ENCODE measurements at regions not wholly inside any gene's neighbourhood (a gene's known extent, or its start where the extent isn't known, plus 50 kb on each side); places are given as distances from the start of the nearest gene placed in this dataset.

DNA sequence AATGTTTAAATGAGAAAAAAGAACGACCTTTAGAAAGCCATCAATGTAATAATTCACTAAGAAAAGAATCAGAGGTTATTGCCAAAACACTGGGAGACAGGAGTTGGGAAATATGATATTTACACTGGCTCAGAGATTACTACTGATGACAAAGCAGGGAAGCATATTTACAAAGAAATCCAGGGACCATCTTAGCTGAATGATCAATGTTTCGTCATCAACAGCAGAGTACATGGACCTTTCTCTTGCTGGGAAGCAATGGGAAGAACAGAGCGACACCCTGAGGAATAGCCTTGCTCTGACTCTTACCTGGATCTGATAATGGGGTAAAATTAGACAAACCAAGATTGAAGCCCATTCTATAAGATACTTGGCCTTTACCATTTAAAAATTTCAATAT, 1293.5 kb downstream of the XPNPEP1 start:
- TF ChIP-seq, protein P1, sequence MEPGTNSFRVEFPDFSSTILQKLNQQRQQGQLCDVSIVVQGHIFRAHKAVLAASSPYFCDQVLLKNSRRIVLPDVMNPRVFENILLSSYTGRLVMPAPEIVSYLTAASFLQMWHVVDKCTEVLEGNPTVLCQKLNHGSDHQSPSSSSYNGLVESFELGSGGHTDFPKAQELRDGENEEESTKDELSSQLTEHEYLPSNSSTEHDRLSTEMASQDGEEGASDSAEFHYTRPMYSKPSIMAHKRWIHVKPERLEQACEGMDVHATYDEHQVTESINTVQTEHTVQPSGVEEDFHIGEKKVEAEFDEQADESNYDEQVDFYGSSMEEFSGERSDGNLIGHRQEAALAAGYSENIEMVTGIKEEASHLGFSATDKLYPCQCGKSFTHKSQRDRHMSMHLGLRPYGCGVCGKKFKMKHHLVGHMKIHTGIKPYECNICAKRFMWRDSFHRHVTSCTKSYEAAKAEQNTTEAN (CRISPR knock-in tag; IDR thresholded peaks at IDR 0.05), result no peak
- TF ChIP-seq SMAD3 (CRISPR knock-in tag; IDR thresholded peaks at IDR 0.05; ENCODE audit: borderline replicate concordance) (no peak), SMAD4 (CRISPR knock-in tag; IDR thresholded peaks at IDR 0.05) (no peak), ELF4 (CRISPR knock-in tag; IDR thresholded peaks at IDR 0.05; ENCODE audit: low read depth) (no peak), ETV6 (CRISPR knock-in tag; IDR thresholded peaks at IDR 0.05) (no peak), CREB1 (CRISPR knock-in tag; IDR thresholded peaks at IDR 0.05) (no peak), NFE2L1 (CRISPR knock-in tag; IDR thresholded peaks at IDR 0.05) (no peak), ESRRA (CRISPR knock-in tag; IDR thresholded peaks at IDR 0.05; ENCODE audit: borderline replicate concordance) (no peak), FOXJ3 (CRISPR knock-in tag; IDR thresholded peaks at IDR 0.05; ENCODE audit: borderline replicate concordance) (no peak), FOXP1 (CRISPR knock-in tag; IDR thresholded peaks at IDR 0.05; ENCODE audit: borderline replicate concordance) (no peak), JUN (CRISPR knock-in tag; IDR thresholded peaks at IDR 0.05) (no peak)
- TF ChIP-seq, protein P2, sequence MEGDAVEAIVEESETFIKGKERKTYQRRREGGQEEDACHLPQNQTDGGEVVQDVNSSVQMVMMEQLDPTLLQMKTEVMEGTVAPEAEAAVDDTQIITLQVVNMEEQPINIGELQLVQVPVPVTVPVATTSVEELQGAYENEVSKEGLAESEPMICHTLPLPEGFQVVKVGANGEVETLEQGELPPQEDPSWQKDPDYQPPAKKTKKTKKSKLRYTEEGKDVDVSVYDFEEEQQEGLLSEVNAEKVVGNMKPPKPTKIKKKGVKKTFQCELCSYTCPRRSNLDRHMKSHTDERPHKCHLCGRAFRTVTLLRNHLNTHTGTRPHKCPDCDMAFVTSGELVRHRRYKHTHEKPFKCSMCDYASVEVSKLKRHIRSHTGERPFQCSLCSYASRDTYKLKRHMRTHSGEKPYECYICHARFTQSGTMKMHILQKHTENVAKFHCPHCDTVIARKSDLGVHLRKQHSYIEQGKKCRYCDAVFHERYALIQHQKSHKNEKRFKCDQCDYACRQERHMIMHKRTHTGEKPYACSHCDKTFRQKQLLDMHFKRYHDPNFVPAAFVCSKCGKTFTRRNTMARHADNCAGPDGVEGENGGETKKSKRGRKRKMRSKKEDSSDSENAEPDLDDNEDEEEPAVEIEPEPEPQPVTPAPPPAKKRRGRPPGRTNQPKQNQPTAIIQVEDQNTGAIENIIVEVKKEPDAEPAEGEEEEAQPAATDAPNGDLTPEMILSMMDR (IDR thresholded peaks at IDR 0.05), result no peak
- TF ChIP-seq, protein P3, sequence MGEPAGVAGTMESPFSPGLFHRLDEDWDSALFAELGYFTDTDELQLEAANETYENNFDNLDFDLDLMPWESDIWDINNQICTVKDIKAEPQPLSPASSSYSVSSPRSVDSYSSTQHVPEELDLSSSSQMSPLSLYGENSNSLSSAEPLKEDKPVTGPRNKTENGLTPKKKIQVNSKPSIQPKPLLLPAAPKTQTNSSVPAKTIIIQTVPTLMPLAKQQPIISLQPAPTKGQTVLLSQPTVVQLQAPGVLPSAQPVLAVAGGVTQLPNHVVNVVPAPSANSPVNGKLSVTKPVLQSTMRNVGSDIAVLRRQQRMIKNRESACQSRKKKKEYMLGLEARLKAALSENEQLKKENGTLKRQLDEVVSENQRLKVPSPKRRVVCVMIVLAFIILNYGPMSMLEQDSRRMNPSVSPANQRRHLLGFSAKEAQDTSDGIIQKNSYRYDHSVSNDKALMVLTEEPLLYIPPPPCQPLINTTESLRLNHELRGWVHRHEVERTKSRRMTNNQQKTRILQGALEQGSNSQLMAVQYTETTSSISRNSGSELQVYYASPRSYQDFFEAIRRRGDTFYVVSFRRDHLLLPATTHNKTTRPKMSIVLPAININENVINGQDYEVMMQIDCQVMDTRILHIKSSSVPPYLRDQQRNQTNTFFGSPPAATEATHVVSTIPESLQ (CRISPR knock-in tag; IDR thresholded peaks at IDR 0.05), result no peak

All from WTC11 (cell line).